ENCODE measurements at regions not wholly inside any gene's neighbourhood (a gene's known extent, or its start where the extent isn't known, plus 50 kb on each side); places are given as distances from the start of the nearest gene placed in this dataset.

GRCh38 chr7:113756250-113756649, 162.6 kb downstream of the PPP1R3A start:
- H3K4me1 ChIP-seq = no peaks in the 10 kb centered on the region
- DNase-seq (ENCODE audit: low read depth in 1 of 2, low spot score in 1 of 2) (no peak), ATAC-seq (no peak), FAIRE-seq (no peak)
- POLR2A ChIA-PET = no interaction called here
- TF ChIP-seq POLR2A (IDR thresholded peaks at IDR 0.05; ENCODE audit: low read length) (no peak), HDAC2 (IDR thresholded peaks at IDR 0.05) (no peak)
- 29% methylated on average over 1 of the region's 1 CpG for WGBS (ENCODE audit: missing lambda C conversion rate)
- H3K9me3 ChIP-seq = no peaks in the 10 kb centered on the region
- CTCF ChIA-PET = no interaction called here
- H3K27ac ChIP-seq = no peak overlapping the region
- H3K4me2 ChIP-seq = no peak overlapping the region
- no peak overlapping the region for H3K4me3 ChIP-seq

GRCh38 chr7:113752689-113753088, 166.1 kb downstream of the PPP1R3A start:
- no peak overlapping the region for H3K4me2 ChIP-seq
- FAIRE-seq (no peak), DNase-seq (ENCODE audit: low read depth in 1 of 2, low spot score in 1 of 2) (no peak), ATAC-seq (no peak)
- H3K27ac ChIP-seq = no peak overlapping the region
- ChIA-PET CTCF (interaction anchor here (0.6 kb wide), 1 partner anchor 1529 kb away, joined by 3 read pairs; no protein-coding TSS in a partner anchor), POLR2A (no interaction called here)
- H3K4me3 ChIP-seq = no peak overlapping the region
- WGBS (ENCODE audit: missing lambda C conversion rate) = under 1% methylated on average over 3 of the region's 3 CpGs
- no peak for TF ChIP-seq HEYL (CRISPR knock-in tag; IDR thresholded peaks at IDR 0.05)
- TF ChIP-seq HOXB5 (CRISPR knock-in tag; IDR thresholded peaks at IDR 0.05) = no peak
- no peaks in the 10 kb centered on the region for H3K4me1 ChIP-seq
- H3K9me3 ChIP-seq = no peaks in the 10 kb centered on the region

- Histone ChIP-seq H3K4me2 (no peak overlapping the region), H3K9me3 (no peaks in the 10 kb centered on the region), H3K4me1 (no peaks in the 10 kb centered on the region), H3K4me3 (no peak overlapping the region), H3K27ac (no peak overlapping the region)
- ATAC-seq (no peak), DNase-seq (ENCODE audit: low read depth in 1 of 2, low spot score in 1 of 2) (no peak), FAIRE-seq (no peak)
- 1% methylated on average over 2 of the region's 2 CpGs for WGBS (ENCODE audit: missing lambda C conversion rate)
- ChIA-PET CTCF (interaction anchor here (0.6 kb wide), 1 partner anchor 1529 kb away, joined by 3 read pairs; no protein-coding TSS in a partner anchor), POLR2A (no interaction called here)
- TF ChIP-seq FOSB (CRISPR knock-in tag; IDR thresholded peaks at IDR 0.05) (no peak), SREBF2 (IDR thresholded peaks at IDR 0.05) (no peak), MAZ (IDR thresholded peaks at IDR 0.05; ENCODE audit: borderline replicate concordance, low read depth, low read length) (no peak), CBX8 (IDR thresholded peaks at IDR 0.05) (no peak), EHF (CRISPR knock-in tag; IDR thresholded peaks at IDR 0.05) (no peak), RARB (CRISPR knock-in tag; IDR thresholded peaks at IDR 0.05) (no peak), HOXA7 (CRISPR knock-in tag; IDR thresholded peaks at IDR 0.05) (no peak), ZNF302 (CRISPR knock-in tag; IDR thresholded peaks at IDR 0.05) (no peak), CHD2 (IDR thresholded peaks at IDR 0.05; ENCODE audit: low read length, partially characterized antibody) (no peak), MYC (IDR thresholded peaks at IDR 0.05; ENCODE audit: borderline replicate concordance, low read length) (no peak), BCL3 (IDR thresholded peaks at IDR 0.05) (no peak), PHF8 (IDR thresholded peaks at IDR 0.05; ENCODE audit: borderline replicate concordance, low read depth) (no peak), NR3C1 (IDR thresholded peaks at IDR 0.05) (no peak), SMC3 (IDR thresholded peaks at IDR 0.05) (no peak)
- TF ChIP-seq, protein P1, sequence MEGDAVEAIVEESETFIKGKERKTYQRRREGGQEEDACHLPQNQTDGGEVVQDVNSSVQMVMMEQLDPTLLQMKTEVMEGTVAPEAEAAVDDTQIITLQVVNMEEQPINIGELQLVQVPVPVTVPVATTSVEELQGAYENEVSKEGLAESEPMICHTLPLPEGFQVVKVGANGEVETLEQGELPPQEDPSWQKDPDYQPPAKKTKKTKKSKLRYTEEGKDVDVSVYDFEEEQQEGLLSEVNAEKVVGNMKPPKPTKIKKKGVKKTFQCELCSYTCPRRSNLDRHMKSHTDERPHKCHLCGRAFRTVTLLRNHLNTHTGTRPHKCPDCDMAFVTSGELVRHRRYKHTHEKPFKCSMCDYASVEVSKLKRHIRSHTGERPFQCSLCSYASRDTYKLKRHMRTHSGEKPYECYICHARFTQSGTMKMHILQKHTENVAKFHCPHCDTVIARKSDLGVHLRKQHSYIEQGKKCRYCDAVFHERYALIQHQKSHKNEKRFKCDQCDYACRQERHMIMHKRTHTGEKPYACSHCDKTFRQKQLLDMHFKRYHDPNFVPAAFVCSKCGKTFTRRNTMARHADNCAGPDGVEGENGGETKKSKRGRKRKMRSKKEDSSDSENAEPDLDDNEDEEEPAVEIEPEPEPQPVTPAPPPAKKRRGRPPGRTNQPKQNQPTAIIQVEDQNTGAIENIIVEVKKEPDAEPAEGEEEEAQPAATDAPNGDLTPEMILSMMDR (IDR thresholded peaks at IDR 0.05) = no peak
- TF ChIP-seq, protein P2, sequence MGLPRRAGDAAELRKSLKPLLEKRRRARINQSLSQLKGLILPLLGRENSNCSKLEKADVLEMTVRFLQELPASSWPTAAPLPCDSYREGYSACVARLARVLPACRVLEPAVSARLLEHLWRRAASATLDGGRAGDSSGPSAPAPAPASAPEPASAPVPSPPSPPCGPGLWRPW (IDR thresholded peaks at IDR 0.05) = no peak
- TF ChIP-seq, protein P3, sequence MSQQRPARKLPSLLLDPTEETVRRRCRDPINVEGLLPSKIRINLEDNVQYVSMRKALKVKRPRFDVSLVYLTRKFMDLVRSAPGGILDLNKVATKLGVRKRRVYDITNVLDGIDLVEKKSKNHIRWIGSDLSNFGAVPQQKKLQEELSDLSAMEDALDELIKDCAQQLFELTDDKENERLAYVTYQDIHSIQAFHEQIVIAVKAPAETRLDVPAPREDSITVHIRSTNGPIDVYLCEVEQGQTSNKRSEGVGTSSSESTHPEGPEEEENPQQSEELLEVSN (IDR thresholded peaks at IDR 0.05; ENCODE audit: borderline replicate concordance, low read depth) = no peak
Measured at GRCh38 chr7:113752289-113752688, 166.5 kb downstream of the PPP1R3A start.

All from A549 (cell line).